GM12892 (cell line): ENCODE measurements at regions not wholly inside any gene's neighbourhood (a gene's known extent, or its start where the extent isn't known, plus 50 kb on each side); places are given as distances from the start of the nearest gene placed in this dataset.

Experiments used
- DNase-seq: peaks from one replicate; pipeline ENCODE4 v3.0.0; 2011; ENCODE audit not compliant: insufficient read length
- FAIRE-seq: peaks from 2 replicates; lab custom pipeline; 2011; peaks lifted over from hg19 to GRCh38; lab: Jason Lieb, UNC
- POLR2A ChIP-seq: IDR thresholded peaks from 2 replicates; pipeline ENCODE4 v1.6.1; 2011; ENCODE audit warnings: low read depth, low read length, control low read depth
- POLR2AphosphoS5 ChIP-seq: IDR thresholded peaks from 2 replicates; pipeline ENCODE4 v1.6.1; 2011; ENCODE audit warnings: low read depth, low read length, control low read depth
- TAF1 ChIP-seq: IDR thresholded peaks from 2 replicates; pipeline ENCODE4 v1.6.1; 2011; ENCODE audit warnings: low read depth, mild to moderate bottlenecking, control low read depth, low read length, borderline replicate concordance

DNA sequence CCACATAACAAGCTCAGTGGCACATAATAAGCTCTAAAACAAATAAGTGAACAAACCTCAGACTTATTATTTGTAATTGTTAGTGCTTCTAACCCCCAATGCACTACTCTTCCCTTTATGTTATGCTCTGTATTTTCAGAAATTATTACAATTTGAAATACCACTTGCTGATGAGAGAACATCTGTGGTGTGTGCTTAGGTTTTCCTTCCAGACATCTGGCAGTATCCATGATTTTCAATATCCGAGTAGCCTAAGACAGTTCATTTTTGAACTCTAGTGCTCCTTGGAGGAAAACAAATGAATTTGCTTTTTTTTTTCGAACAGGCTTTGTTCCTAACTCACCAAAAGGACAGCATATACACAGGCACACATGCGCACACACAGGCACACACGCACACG is 278.7 kb upstream of the CLNK start:
- DNase-seq, result no peak
- no peak for TF ChIP-seq POLR2AphosphoS5
- no peak for TF ChIP-seq POLR2A
- TF ChIP-seq TAF1, result no peak
- no peak for FAIRE-seq

DNA sequence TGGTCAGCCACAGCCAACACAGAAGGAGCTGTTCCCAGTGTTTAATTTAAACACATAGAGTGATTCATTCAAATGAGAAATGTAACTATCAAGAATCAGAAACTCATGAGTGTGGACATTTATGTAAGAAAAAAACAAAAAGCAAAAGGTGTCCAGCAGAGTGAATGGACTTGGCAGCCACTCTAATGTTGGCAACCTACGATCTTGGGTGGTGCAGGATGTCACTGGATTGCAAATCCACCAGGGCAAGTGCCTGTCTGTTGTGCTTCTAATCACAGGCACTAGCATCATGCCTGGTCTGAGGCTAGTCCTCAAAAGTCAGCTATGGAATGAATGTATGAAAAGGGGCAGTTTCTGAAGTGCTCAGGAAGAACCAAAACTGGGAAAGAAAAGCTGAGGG is 277.7 kb upstream of the CLNK start:
- FAIRE-seq, result no peak

GRCh38 chr4:10960389-10960788 is 275.8 kb upstream of the CLNK start:
- no peak for DNase-seq
- peak; percentile 38 for FAIRE-seq
- TF ChIP-seq POLR2AphosphoS5 (no peak), TAF1 (no peak), POLR2A (no peak)

More for the DNA sequence above, 277.7 kb upstream of the CLNK start:
- DNase-seq, result no peak
- TF ChIP-seq TAF1 (no peak), POLR2AphosphoS5 (no peak), POLR2A (no peak)

DNA sequence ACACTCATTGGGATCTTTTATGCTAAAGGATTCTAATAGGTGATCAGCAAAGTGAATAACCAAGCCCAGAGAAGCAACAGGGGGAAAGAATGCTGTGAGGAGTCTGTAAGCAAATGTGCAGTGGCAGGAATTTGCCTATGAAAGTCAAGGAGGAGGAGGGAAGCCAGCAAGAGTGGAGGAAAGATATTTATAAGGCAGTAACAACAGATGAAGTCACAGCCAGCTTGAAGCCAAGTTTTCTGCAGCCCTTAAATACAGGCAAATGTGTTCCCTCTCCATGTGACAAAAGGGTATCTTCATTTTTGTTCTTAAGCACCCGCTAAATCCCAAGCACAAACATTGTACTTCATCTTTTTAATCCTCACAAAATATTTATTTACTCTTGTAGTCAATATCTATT is 275.0 kb upstream of the CLNK start:
- TF ChIP-seq POLR2A, result no peak
- TF ChIP-seq POLR2AphosphoS5, result no peak
- TF ChIP-seq TAF1, result no peak
- FAIRE-seq (no peak), DNase-seq (no peak)

DNA sequence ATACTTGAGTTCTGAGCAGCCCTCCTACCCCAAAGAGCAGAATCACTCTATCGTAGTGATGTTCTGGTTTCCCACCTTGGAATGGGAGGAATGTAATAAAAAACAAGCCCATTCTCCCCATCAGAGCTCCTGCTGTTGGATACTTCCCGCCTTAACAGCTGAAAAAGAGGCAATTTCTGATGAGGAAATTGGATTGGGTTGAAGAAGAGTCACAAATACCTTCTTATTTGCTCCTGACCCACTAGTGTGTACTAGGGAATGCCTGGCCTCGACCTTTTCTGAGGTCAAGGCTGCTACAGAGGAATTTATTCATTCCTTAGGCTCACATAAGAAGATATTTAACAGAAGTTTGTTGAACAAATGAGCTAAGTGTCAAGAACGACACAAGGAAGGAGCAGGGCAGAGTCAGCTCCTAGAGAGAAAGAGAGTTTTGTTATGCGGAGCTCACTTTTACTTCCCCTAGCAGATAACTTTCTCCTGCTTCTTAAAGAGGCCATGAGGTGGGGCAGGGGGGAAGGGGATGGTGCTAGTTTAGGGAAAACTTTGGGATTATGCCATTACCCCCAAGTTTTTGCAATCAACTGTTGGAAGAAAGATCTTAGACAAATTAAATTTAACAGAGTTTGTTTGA is 273.8 kb upstream of the CLNK start:
- TF ChIP-seq POLR2A, result no peak
- TF ChIP-seq POLR2AphosphoS5, result no peak
- no peak for TF ChIP-seq TAF1
- no peak for DNase-seq
- no peak for FAIRE-seq

GRCh38 chr4:10951306-10951705 is 266.7 kb upstream of the CLNK start:
- no peak for FAIRE-seq
- no peak for TF ChIP-seq POLR2A
- no peak for TF ChIP-seq TAF1
- TF ChIP-seq POLR2AphosphoS5, result no peak

GRCh38 chr4:10949039-10949733 is 264.6 kb upstream of the CLNK start:
- TF ChIP-seq POLR2AphosphoS5, result no peak
- TF ChIP-seq POLR2A, result no peak
- TF ChIP-seq TAF1, result no peak
- DNase-seq (no peak), FAIRE-seq (no peak)

More at GRCh38 chr4:10951306-10951705, 266.7 kb upstream of the CLNK start:
- no peak for DNase-seq

DNA sequence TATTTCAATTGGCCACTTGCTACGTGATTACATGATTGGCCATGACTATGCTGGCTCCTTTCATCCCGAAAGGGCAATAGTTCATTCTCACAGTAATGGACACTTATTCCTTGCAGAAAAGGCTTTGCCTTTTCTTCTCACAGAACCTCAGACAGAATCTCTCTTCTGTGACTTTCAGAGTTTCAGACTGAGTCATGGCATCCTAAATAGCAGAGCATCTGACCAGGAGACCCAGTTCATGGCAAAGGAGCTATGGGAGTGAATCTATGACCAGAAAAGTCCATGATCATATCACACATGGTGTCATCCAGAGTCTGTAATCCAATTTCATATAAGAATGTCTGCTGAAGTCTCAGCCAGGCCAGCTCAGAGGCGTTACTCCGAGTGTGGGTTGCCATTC is 263.3 kb upstream of the CLNK start:
- DNase-seq (no peak), FAIRE-seq (no peak)
- TF ChIP-seq POLR2A, result no peak
- TF ChIP-seq TAF1, result no peak
- TF ChIP-seq POLR2AphosphoS5, result no peak

DNA sequence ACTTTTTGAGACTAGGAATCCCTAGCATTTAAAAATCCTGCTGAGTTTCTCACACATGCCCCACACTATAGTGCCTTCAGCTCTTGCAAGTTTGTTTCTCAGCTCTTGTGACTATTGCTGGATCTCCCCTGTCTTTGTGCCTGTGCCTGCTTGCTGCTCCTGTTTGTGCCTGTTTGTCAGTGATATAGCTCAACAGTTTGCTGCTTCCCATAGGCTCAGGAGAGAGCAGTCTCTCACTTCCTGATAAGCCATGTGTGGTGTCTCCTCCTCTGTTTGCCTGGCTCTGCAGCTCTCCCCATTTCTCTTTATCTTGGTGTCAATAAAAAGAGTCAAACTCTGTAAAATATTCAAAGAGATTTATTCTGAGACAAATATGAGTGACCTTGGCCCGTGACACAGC is 259.8 kb upstream of the CLNK start:
- DNase-seq, result no peak
- no peak for TF ChIP-seq TAF1
- TF ChIP-seq POLR2A, result no peak
- TF ChIP-seq POLR2AphosphoS5, result no peak
- FAIRE-seq, result no peak

DNA sequence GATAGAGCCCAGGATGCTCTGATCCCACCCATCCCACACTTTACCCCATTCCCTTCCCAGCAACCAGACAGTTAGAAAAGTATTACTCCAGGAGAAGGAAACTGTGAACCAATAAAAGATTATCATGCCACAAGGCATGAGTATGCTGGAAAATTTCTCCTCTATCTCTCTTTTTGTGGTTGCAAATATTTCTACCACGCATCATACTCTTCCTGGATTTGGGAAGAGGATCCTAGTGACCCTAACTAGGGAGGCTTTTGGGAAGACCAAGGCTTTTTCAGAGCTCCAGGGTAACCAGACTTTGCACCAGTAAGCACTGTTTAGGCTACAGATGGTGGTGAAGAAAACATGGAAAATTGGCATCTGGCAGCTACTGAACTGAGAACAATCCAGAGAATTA is 257.6 kb upstream of the CLNK start:
- no peak for DNase-seq
- FAIRE-seq, result no peak

DNA sequence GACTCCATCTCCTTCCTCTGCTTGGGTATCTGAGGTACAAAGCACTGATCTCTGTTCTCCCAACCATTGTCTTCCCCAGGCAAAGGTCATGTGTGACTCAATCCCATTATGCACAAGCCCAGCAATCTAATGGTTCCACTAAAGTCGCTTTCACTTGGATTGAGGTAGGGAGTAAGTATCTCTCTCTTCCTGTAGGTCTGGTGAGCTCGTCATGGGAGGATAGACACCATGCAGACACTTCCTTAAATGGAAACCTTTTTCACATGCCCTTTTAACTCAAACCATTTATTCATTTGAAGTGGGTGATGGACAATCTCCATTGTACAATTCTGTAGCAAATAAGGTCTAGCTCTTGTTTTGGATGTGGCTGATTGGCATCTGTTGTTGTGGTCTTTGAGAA is 245.2 kb upstream of the CLNK start:
- TF ChIP-seq POLR2A, result no peak
- no peak for TF ChIP-seq TAF1
- TF ChIP-seq POLR2AphosphoS5, result no peak
- no peak for FAIRE-seq
- DNase-seq, result no peak

More for the DNA sequence above, 257.6 kb upstream of the CLNK start:
- TF ChIP-seq POLR2A, result no peak
- no peak for TF ChIP-seq TAF1

DNA sequence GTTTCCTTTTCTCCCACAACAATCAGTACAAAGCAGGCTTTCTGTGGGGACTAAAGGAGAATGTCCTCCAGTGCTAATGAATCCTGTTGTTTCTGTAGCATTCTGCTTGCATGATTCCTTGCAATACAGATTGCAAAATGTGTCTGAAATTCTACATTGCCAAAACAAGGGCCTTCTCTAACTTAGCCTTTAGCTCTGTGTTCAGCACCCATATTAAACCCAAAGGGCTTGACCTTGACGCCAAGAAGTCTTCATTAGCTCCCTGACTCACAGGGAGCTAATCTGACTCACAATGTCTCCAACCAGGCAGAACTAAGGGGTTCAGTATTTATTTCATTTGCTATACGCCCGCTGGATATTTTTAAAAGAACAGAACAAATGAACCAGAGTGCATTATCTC is 241.4 kb upstream of the CLNK start:
- FAIRE-seq (no peak), DNase-seq (no peak)
- TF ChIP-seq POLR2AphosphoS5 (no peak), POLR2A (no peak), TAF1 (no peak)

DNA sequence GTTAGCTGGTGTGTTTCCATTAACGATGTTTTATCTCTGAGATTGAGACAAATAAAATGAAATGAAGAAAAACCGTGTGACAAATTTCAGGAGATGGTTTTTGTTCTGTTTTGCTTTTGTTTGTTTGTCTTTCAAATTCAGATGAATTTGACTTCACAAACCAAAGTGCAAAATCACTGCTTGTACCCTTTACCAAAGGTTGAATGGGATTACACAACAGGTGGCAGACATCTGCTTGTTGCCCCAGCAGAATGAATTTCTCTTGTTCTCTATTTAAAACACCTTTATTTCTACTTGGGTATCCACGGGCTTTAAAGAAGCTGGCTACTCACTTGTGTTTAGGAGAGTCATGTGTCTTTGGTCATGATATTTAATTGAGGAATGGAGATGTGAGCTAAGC is 239.7 kb upstream of the CLNK start:
- no peak for TF ChIP-seq TAF1
- no peak for TF ChIP-seq POLR2A
- no peak for TF ChIP-seq POLR2AphosphoS5
- DNase-seq, result no peak
- no peak for FAIRE-seq
